SK-N-SH treated with all-trans-retinoic acid at 6 μM for 48 hours (cell line): ENCODE measurements at regions not wholly inside any gene's neighbourhood (a gene's known extent, or its start where the extent isn't known, plus 50 kb on each side); places are given as distances from the start of the nearest gene placed in this dataset.

Source experiments
- ATAC-seq: fragments of 200-7000 bp; cut with Tn5 transposase; 3 replicates; pipeline ENCODE4 v1.9.1; 2020; ENCODE audit warnings: mild to moderate bottlenecking, moderate library complexity
- BACH2 ChIP-seq: fragments of 250-450 bp; sonication (Bioruptor Pico); IDR thresholded peaks from 2 replicates; pipeline ENCODE4 v1.9.0; 2021; ENCODE audit warnings: mild to moderate bottlenecking, borderline replicate concordance
- CSDC2 ChIP-seq: fragments of 250-450 bp; sonication (Bioruptor Pico); IDR thresholded peaks from 2 replicates; pipeline ENCODE4 v1.5.0; 2020; ENCODE audit warnings: mild to moderate bottlenecking, moderate library complexity
- ESRRG ChIP-seq: fragments of 250-450 bp; sonication (Bioruptor Pico); IDR thresholded peaks from 2 replicates; pipeline ENCODE4 v1.6.1; 2021; ENCODE audit warnings: mild to moderate bottlenecking
- GLIS3 ChIP-seq: fragments of 250-450 bp; sonication (Bioruptor Pico); IDR thresholded peaks from 2 replicates; pipeline ENCODE4 v1.5.0; 2020; ENCODE audit warnings: mild to moderate bottlenecking, moderate library complexity
- ISL1 ChIP-seq: fragments of 250-450 bp; sonication (Bioruptor Pico); IDR thresholded peaks from 2 replicates; pipeline ENCODE4 v2.1.2; 2022; ENCODE audit warnings: mild to moderate bottlenecking, moderate library complexity
- OSR1 ChIP-seq: fragments of 250-450 bp; sonication (Bioruptor Pico); IDR thresholded peaks from 2 replicates; pipeline ENCODE4 v1.8.0; 2022; ENCODE audit warnings: moderate library complexity, mild to moderate bottlenecking, inconsistent platforms
- PPARA ChIP-seq: fragments of 250-450 bp; sonication (Bioruptor Pico); IDR thresholded peaks from 2 replicates; pipeline ENCODE4 v1.5.0; 2020; ENCODE audit warnings: mild to moderate bottlenecking, borderline replicate concordance
- RARB ChIP-seq: fragments of 250-450 bp; sonication (Bioruptor Pico); IDR thresholded peaks from 2 replicates; pipeline ENCODE4 v1.8.0; 2021; ENCODE audit warnings: mild to moderate bottlenecking, moderate library complexity
- SNAI2 ChIP-seq: fragments of 250-450 bp; sonication (Bioruptor Pico); IDR thresholded peaks from 2 replicates; pipeline ENCODE4 v1.5.0; 2020; ENCODE audit warnings: mild to moderate bottlenecking, moderate library complexity
- TCF4 ChIP-seq: fragments of 250-450 bp; sonication (Bioruptor Pico); IDR thresholded peaks from 2 replicates; pipeline ENCODE4 v1.8.0; 2021; ENCODE audit warnings: mild to moderate bottlenecking, moderate library complexity, borderline replicate concordance
- TOX ChIP-seq: fragments of 250-450 bp; sonication (Bioruptor Pico); IDR thresholded peaks from 2 replicates; pipeline ENCODE4 v1.8.0; 2021; ENCODE audit warnings: mild to moderate bottlenecking, moderate library complexity, borderline replicate concordance
- ZC3H10 ChIP-seq: fragments of 250-450 bp; sonication (Bioruptor Pico); IDR thresholded peaks from 2 replicates; pipeline ENCODE4 v1.5.1; 2021; ENCODE audit warnings: mild to moderate bottlenecking, moderate library complexity
- ZFP3 ChIP-seq: fragments of 250-450 bp; sonication (Bioruptor Pico); IDR thresholded peaks from 2 replicates; pipeline ENCODE4 v1.5.0; 2020; ENCODE audit warnings: mild to moderate bottlenecking, moderate library complexity
- ZNF70 ChIP-seq: fragments of 450-650 bp; formaldehyde crosslinking; IDR thresholded peaks from 2 replicates; pipeline ENCODE4 v1.5.0; 2020; ENCODE audit warnings: mild to moderate bottlenecking, moderate library complexity
- ZNF8 ChIP-seq: fragments of 450-650 bp; formaldehyde crosslinking; IDR thresholded peaks from 2 replicates; pipeline ENCODE4 v1.5.0; 2020; ENCODE audit warnings: mild to moderate bottlenecking, moderate library complexity
- TF ChIP-seq, protein P1 (sequence below): fragments of 250-450 bp; sonication (Bioruptor Pico); IDR thresholded peaks from 2 replicates; pipeline ENCODE4 v1.5.0; 2020; ENCODE audit warnings: mild to moderate bottlenecking, moderate library complexity
- TF ChIP-seq, protein P2 (sequence below): fragments of 250-450 bp; sonication (Bioruptor Pico); IDR thresholded peaks from 2 replicates; pipeline ENCODE4 v1.5.1; 2020; ENCODE audit warnings: low read depth, mild to moderate bottlenecking, moderate library complexity
- TF ChIP-seq, protein P3 (sequence below): fragments of 250-450 bp; sonication (Bioruptor Pico); IDR thresholded peaks from 2 replicates; pipeline ENCODE4 v1.5.1; 2021; ENCODE audit warnings: mild to moderate bottlenecking, moderate library complexity
- TF ChIP-seq, protein P4 (sequence below): fragments of 250-450 bp; sonication (Bioruptor Pico); IDR thresholded peaks from 2 replicates; pipeline ENCODE4 v1.8.0; 2021; ENCODE audit warnings: low read depth, mild to moderate bottlenecking, moderate library complexity, borderline replicate concordance
- TF ChIP-seq, protein P5 (sequence below): fragments of 250-450 bp; sonication (Bioruptor Pico); IDR thresholded peaks from 2 replicates; pipeline ENCODE4 v1.8.0; 2020; ENCODE audit warnings: mild to moderate bottlenecking, moderate library complexity, borderline replicate concordance

DNA sequence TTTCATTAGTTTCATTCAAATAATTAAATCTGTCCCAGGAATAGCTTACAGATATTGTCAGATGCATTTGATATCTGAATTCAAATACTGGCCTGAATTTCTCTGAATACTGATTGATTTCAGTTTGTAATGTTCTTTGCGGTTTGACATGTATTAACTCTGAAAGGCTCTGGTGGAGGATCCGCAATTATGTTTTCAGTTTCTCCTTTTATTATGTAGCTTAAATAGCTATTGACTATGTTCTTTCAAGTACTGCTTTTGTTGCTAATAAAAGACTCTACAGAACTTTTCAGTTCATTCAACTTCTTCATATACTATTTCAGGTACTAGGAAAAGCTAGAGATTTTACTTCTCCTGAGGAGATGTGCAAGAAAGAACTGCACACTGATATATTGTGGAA lies 2085.4 kb upstream of the RAG2 start:
- TF ChIP-seq TCF4 (CRISPR knock-in tag) (no peak), CSDC2 (CRISPR knock-in tag) (no peak), RARB (no peak), PPARA (CRISPR knock-in tag) (no peak), ZNF8 (CRISPR knock-in tag) (no peak), ZNF70 (CRISPR knock-in tag) (no peak), ZFP3 (no peak)
- TF ChIP-seq, protein P1, sequence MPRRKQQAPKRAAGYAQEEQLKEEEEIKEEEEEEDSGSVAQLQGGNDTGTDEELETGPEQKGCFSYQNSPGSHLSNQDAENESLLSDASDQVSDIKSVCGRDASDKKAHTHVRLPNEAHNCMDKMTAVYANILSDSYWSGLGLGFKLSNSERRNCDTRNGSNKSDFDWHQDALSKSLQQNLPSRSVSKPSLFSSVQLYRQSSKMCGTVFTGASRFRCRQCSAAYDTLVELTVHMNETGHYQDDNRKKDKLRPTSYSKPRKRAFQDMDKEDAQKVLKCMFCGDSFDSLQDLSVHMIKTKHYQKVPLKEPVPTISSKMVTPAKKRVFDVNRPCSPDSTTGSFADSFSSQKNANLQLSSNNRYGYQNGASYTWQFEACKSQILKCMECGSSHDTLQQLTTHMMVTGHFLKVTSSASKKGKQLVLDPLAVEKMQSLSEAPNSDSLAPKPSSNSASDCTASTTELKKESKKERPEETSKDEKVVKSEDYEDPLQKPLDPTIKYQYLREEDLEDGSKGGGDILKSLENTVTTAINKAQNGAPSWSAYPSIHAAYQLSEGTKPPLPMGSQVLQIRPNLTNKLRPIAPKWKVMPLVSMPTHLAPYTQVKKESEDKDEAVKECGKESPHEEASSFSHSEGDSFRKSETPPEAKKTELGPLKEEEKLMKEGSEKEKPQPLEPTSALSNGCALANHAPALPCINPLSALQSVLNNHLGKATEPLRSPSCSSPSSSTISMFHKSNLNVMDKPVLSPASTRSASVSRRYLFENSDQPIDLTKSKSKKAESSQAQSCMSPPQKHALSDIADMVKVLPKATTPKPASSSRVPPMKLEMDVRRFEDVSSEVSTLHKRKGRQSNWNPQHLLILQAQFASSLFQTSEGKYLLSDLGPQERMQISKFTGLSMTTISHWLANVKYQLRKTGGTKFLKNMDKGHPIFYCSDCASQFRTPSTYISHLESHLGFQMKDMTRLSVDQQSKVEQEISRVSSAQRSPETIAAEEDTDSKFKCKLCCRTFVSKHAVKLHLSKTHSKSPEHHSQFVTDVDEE (CRISPR knock-in tag), result no peak
- ATAC-seq, result no peak

DNA sequence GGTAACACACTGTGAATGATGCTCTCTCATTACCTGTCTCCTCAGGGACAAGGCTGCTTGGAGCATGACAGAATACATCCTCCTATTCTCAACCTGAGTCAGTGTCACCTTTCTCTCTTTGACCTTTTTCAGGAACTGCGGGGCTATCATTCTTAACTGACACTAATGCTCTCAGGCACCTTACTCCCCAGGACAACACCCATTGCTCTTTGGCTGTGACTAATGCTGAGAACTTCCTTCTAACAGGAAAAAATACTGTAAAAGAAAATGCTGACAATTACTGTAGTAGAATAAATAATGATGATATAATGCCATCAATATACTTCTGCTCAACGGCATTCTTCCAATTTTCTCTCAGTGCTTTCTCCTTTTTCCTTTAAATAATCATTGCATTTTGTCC lies 2082.7 kb upstream of the RAG2 start:
- no peak for TF ChIP-seq ZC3H10
- TF ChIP-seq OSR1 (CRISPR knock-in tag), result no peak

DNA sequence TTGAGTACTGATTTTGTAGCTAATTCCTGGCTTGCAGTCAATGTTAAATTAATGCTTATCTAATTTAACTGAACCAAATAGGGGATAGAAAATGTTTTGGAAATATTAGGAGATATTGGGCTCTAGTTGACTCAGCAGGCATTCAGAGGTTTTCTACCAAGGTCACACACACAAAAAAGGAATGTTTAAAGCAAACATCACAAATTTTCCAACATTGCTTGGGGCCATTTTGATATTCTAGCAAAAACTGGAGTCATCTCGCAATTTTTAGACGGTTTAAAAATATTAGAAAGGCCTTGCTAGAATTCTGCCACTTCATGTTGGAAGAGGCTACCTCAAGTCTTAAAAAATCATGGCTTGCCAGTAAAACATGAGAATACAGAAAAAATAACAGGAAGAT lies 2082.1 kb upstream of the RAG2 start:
- ATAC-seq, result no peak
- TF ChIP-seq TCF4 (CRISPR knock-in tag) (no peak), BACH2 (CRISPR knock-in tag) (no peak), PPARA (CRISPR knock-in tag) (no peak), TOX (CRISPR knock-in tag) (no peak)
- TF ChIP-seq, protein P2, sequence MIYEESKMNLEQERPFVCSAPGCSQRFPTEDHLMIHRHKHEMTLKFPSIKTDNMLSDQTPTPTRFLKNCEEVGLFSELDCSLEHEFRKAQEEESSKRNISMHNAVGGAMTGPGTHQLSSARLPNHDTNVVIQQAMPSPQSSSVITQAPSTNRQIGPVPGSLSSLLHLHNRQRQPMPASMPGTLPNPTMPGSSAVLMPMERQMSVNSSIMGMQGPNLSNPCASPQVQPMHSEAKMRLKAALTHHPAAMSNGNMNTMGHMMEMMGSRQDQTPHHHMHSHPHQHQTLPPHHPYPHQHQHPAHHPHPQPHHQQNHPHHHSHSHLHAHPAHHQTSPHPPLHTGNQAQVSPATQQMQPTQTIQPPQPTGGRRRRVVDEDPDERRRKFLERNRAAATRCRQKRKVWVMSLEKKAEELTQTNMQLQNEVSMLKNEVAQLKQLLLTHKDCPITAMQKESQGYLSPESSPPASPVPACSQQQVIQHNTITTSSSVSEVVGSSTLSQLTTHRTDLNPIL (CRISPR knock-in tag), result no peak
- TF ChIP-seq, all 23 proteins: peak for 0

More for the DNA sequence above, 2082.7 kb upstream of the RAG2 start:
- no peak for ATAC-seq

DNA sequence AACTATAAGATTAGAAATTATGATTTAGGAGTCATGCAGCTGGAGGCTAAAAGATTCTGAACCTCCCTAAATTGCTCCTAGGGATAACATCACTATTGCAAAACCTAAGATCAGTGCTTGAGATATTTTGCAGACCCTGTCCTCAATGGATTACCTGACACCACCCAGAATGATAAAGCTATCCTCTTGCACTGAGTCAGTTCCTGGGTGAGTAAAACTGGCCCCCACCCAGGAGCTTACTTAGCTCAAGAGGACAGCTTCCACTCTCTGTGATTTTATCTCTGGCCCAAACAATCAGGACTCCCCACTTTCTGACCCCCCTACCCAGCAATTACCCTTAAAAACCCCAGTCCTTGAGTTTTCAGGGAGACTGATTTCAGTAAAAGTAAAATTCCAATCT lies 2074.4 kb upstream of the RAG2 start:
- no peak for TF ChIP-seq OSR1 (CRISPR knock-in tag)
- no peak for TF ChIP-seq PPARA (CRISPR knock-in tag)
- ATAC-seq, result no peak

DNA sequence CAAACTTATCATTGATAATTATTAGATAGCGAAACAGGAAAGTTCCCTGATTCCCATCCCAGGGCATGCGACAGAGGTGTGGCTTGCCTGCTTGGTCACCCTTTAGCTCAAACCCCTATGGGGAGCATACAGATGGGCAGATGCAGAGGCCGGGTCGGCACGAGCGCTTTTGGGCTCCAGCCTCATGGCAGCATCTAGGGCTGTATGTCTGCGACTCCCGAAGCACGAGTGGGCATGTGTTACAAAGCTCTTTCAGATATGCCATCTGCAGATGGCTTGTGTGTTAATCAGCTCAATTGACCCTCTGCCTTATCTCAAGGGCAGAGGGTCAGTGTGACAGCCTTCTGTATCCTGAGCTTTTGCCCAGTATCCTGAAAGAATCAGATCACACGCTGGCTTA lies 2069.3 kb upstream of the RAG2 start:
- TF ChIP-seq ISL1 (CRISPR knock-in tag) (no peak), RARB (no peak), ESRRG (CRISPR knock-in tag) (no peak), GLIS3 (no peak), SNAI2 (no peak), TOX (CRISPR knock-in tag) (no peak), ZFP3 (no peak), ZNF70 (CRISPR knock-in tag) (no peak), BACH2 (CRISPR knock-in tag) (no peak)
- TF ChIP-seq, protein P2 (CRISPR knock-in tag), result no peak
- TF ChIP-seq, protein P3, sequence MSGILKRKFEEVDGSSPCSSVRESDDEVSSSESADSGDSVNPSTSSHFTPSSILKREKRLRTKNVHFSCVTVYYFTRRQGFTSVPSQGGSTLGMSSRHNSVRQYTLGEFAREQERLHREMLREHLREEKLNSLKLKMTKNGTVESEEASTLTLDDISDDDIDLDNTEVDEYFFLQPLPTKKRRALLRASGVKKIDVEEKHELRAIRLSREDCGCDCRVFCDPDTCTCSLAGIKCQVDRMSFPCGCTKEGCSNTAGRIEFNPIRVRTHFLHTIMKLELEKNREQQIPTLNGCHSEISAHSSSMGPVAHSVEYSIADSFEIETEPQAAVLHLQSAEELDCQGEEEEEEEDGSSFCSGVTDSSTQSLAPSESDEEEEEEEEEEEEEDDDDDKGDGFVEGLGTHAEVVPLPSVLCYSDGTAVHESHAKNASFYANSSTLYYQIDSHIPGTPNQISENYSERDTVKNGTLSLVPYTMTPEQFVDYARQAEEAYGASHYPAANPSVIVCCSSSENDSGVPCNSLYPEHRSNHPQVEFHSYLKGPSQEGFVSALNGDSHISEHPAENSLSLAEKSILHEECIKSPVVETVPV (CRISPR knock-in tag), result no peak
- TF ChIP-seq, protein P4, sequence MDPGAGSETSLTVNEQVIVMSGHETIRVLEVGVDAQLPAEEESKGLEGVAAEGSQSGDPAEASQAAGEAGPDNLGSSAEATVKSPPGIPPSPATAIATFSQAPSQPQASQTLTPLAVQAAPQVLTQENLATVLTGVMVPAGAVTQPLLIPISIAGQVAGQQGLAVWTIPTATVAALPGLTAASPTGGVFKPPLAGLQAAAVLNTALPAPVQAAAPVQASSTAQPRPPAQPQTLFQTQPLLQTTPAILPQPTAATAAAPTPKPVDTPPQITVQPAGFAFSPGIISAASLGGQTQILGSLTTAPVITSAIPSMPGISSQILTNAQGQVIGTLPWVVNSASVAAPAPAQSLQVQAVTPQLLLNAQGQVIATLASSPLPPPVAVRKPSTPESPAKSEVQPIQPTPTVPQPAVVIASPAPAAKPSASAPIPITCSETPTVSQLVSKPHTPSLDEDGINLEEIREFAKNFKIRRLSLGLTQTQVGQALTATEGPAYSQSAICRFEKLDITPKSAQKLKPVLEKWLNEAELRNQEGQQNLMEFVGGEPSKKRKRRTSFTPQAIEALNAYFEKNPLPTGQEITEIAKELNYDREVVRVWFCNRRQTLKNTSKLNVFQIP (CRISPR knock-in tag), result no peak
- TF ChIP-seq, protein P5, sequence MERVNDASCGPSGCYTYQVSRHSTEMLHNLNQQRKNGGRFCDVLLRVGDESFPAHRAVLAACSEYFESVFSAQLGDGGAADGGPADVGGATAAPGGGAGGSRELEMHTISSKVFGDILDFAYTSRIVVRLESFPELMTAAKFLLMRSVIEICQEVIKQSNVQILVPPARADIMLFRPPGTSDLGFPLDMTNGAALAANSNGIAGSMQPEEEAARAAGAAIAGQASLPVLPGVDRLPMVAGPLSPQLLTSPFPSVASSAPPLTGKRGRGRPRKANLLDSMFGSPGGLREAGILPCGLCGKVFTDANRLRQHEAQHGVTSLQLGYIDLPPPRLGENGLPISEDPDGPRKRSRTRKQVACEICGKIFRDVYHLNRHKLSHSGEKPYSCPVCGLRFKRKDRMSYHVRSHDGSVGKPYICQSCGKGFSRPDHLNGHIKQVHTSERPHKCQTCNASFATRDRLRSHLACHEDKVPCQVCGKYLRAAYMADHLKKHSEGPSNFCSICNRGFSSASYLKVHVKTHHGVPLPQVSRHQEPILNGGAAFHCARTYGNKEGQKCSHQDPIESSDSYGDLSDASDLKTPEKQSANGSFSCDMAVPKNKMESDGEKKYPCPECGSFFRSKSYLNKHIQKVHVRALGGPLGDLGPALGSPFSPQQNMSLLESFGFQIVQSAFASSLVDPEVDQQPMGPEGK, result no peak
- TF ChIP-seq, all 23 proteins: peak for 0

More for the DNA sequence above, 2069.3 kb upstream of the RAG2 start:
- no peak for ATAC-seq
